ENCODE measurements at regions not wholly inside any gene's neighbourhood (a gene's known extent, or its start where the extent isn't known, plus 50 kb on each side); places are given as distances from the start of the nearest gene placed in this dataset.
A peak's percentile ranks its signal among the peaks of the same experiment; 100 is the strongest.
"Not testable (repeated sequence)": the region's sequence is repeated elsewhere in the genome, so short reads cannot be mapped to it uniquely, and the experiment has no call there.

- H3K27ac Mint-ChIP-seq, result no peak overlapping the region
- no peaks in the 10 kb centered on the region for H3K36me3 Mint-ChIP-seq
- CTCF ChIA-PET, result interaction anchor here (1.1 kb wide), 1 partner anchor 8 kb away, joined by 3 read pairs; no protein-coding TSS in a partner anchor
- no peaks in the 10 kb centered on the region for H3K4me1 Mint-ChIP-seq
- ATAC-seq (no peak), DNase-seq (no peak)
- H3K27me3 Mint-ChIP-seq, result peaks cover 12% of the 10 kb centered on the region
- H3K4me3 Mint-ChIP-seq, result no peak overlapping the region
- H3K9me3 Mint-ChIP-seq (ENCODE audit: low read depth), result no peaks in the 10 kb centered on the region
Observed at GRCh38 chr3:67104388-67104787, 106.3 kb downstream of the KBTBD8 start.

GRCh38 chr3:67106874-67107273 lies 108.8 kb downstream of the KBTBD8 start:
- Mint-ChIP-seq H3K27me3 (peaks cover 7% of the 10 kb centered on the region), H3K9me3 (ENCODE audit: low read depth) (no peaks in the 10 kb centered on the region), H3K4me3 (no peak overlapping the region), H3K27ac (no peak overlapping the region), H3K4me1 (no peaks in the 10 kb centered on the region), H3K36me3 (no peaks in the 10 kb centered on the region)
- CTCF ChIA-PET, result interaction anchor here (1.7 kb wide), 1 partner anchor 135 kb away, joined by 6 read pairs; no protein-coding TSS in a partner anchor
- ATAC-seq (no peak), DNase-seq (no peak)

DNA sequence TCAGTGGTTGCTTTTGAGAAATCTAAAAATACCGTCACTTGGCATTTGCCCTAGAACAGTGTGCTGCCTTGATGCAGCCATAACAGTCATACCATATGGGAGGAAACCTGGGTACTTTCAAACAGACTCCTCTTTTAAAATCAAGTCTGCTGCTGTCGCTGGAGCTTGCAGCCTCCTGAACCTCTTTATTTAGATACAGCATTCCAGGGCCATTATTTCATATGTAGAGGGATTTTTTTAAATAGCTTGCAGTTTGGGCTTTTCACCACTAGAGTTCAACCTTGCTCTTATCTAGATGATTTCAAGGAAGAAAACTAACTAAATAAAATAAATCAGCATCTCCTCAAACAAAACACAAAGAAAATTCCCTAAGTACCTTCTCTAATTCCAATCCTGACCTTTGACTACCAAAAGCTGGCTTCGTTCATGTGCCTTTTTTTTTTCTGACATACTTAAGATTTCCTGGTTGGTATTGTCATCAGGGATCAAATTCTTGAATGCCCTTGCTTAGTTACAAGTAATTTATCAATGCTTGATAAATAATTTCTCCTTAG lies 111.6 kb downstream of the KBTBD8 start:
- Mint-ChIP-seq H3K27ac (no peak overlapping the region), H3K36me3 (no peaks in the 10 kb centered on the region), H3K9me3 (ENCODE audit: low read depth) (no peaks in the 10 kb centered on the region), H3K4me1 (peaks cover 4% of the 10 kb centered on the region), H3K27me3 (peaks cover 12% of the 10 kb centered on the region), H3K4me3 (no peak overlapping the region)
- DNase-seq (no peak), ATAC-seq (no peak)
- CTCF ChIA-PET, result interaction anchor here (0.8 to 1.8 kb wide), 6 partner anchors 10 to 1784 kb away, joined by 3 to 16 read pairs (median 3); no protein-coding TSS in a partner anchor

DNA sequence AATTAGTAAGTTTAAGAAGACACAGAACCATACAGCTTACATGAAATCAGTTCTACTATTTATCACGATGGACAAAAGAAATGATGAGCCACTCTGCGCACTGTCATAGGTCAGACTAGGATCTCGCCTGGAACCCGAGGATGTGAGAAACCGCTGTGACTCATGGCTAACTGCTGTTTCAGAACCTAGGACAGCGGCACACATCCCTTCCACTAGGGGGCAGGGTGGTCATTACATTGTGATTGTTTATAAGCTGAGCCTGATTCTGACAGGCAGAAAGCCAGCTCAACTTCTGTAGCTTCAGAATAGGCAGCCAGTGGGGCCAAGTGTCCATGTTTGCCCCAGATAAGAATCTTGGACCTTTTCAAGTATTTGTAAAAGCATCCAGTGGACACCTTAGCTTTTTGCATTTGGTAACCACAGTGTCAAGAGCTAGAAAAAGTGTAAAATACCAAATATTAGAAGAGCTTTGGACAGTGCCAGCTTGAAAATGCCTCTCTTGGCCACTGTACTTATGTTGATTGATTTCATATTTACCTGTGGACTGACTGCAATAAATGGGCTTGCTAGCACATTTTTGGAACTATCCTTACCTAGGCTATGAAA lies 115.8 kb downstream of the KBTBD8 start:
- H3K9me3 Mint-ChIP-seq (ENCODE audit: low read depth), result no peaks in the 10 kb centered on the region
- ATAC-seq (peak; percentile 91), DNase-seq (peak; percentile 88)
- no peak overlapping the region for H3K4me3 Mint-ChIP-seq
- H3K4me1 Mint-ChIP-seq, result peaks cover 4% of the 10 kb centered on the region
- CTCF ChIA-PET, result interaction anchor here (0.6 to 2.7 kb wide), 24 partner anchors 10 to 1780 kb away, joined by 3 to 32 read pairs (median 4); no protein-coding TSS in a partner anchor
- peaks cover 16% of the 10 kb centered on the region for H3K27me3 Mint-ChIP-seq
- H3K27ac Mint-ChIP-seq, result no peak overlapping the region
- H3K36me3 Mint-ChIP-seq, result no peaks in the 10 kb centered on the region

GRCh38 chr3:67118122-67118521 lies 120.0 kb downstream of the KBTBD8 start:
- DNase-seq (no peak), ATAC-seq (no peak)
- H3K27ac Mint-ChIP-seq, result no peak overlapping the region
- CTCF ChIA-PET, result no interaction called here
- H3K9me3 Mint-ChIP-seq (ENCODE audit: low read depth), result no peaks in the 10 kb centered on the region
- no peaks in the 10 kb centered on the region for H3K36me3 Mint-ChIP-seq
- peaks cover 23% of the 10 kb centered on the region for H3K27me3 Mint-ChIP-seq
- peaks cover 4% of the 10 kb centered on the region for H3K4me1 Mint-ChIP-seq
- H3K4me3 Mint-ChIP-seq, result no peak overlapping the region

- Mint-ChIP-seq H3K4me3 (no peak overlapping the region), H3K4me1 (peaks cover 2% of the 10 kb centered on the region), H3K9me3 (ENCODE audit: low read depth) (no peaks in the 10 kb centered on the region), H3K27ac (no peak overlapping the region), H3K36me3 (no peaks in the 10 kb centered on the region), H3K27me3 (peaks cover 19% of the 10 kb centered on the region)
- CTCF ChIA-PET, result no interaction called here
- no peak for DNase-seq
- ATAC-seq, result no peak
Observed at GRCh38 chr3:67118635-67119034, 120.5 kb downstream of the KBTBD8 start.

- Mint-ChIP-seq H3K9me3 (ENCODE audit: low read depth) (no peaks in the 10 kb centered on the region), H3K27me3 (peaks cover 8% of the 10 kb centered on the region), H3K4me3 (no peak overlapping the region), H3K4me1 (no peaks in the 10 kb centered on the region), H3K36me3 (no peaks in the 10 kb centered on the region), H3K27ac (no peak overlapping the region)
- CTCF ChIA-PET, result interaction anchor here (1.2 kb wide), 1 partner anchor 10 kb away, joined by 7 read pairs; no protein-coding TSS in a partner anchor
- ATAC-seq (no peak), DNase-seq (no peak)
Observed at GRCh38 chr3:67123914-67124313, 125.8 kb downstream of the KBTBD8 start.

DNA sequence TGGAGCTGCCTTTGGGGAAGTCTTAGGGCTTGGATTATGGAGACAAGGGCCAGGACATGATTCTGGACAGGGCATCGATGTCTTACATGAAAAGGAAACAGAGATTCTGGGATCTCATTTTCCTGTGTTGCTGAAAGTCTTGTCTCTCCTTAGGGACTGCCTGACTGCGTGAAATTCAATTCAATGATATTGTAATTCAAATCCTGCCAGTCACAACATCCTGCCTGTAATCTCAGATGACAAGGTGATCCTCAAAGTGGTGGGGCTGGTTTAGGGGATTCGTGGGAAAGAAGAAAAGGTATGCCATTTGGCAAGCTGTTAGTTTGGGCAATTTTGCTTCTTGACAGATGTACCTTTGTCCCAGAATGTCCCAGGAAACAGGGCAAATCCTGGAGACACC lies 129.1 kb downstream of the KBTBD8 start:
- DNase-seq (no peak), ATAC-seq (no peak)
- CTCF ChIA-PET, result no interaction called here
- Mint-ChIP-seq H3K36me3 (no peaks in the 10 kb centered on the region), H3K27me3 (peaks cover 10% of the 10 kb centered on the region), H3K4me3 (no peak overlapping the region), H3K4me1 (no peaks in the 10 kb centered on the region), H3K27ac (no peak overlapping the region), H3K9me3 (ENCODE audit: low read depth) (no peaks in the 10 kb centered on the region)

DNA sequence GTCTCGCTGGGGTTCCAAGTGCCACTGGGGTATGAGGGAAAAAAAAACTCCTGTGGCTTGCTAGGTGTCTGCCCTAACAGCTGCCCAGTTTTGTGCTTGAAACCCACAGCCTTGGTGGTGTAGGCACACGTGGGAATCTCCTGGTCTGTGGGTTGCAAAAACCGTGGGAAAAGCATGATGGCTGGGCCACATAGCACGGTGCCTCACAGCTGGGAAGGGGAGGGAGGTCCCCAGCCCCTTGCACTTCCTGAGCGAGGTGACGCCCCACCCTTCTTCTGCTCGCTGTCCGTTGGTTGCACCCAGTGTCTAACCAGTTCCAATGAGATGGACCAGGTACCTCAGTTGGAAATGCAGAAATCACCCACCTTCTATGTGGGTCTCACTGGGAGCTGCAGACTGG lies 144.3 kb downstream of the KBTBD8 start:
- Mint-ChIP-seq H3K27ac (no peak overlapping the region), H3K36me3 (no peaks in the 10 kb centered on the region), H3K27me3 (no peaks in the 10 kb centered on the region), H3K9me3 (ENCODE audit: low read depth) (peaks cover 10% of the 10 kb centered on the region), H3K4me3 (no peak overlapping the region), H3K4me1 (no peaks in the 10 kb centered on the region)
- ATAC-seq (no peak), DNase-seq (no peak)
- CTCF ChIA-PET, result no interaction called here

GRCh38 chr3:67145738-67146137 lies 147.6 kb downstream of the KBTBD8 start:
- no peak for DNase-seq
- Mint-ChIP-seq H3K36me3 (no peaks in the 10 kb centered on the region), H3K9me3 (ENCODE audit: low read depth) (peaks cover 4% of the 10 kb centered on the region), H3K4me1 (no peaks in the 10 kb centered on the region), H3K4me3 (no peak overlapping the region), H3K27me3 (no peaks in the 10 kb centered on the region), H3K27ac (no peak overlapping the region)
- CTCF ChIA-PET, result no interaction called here
- no peak for ATAC-seq

- H3K4me1 Mint-ChIP-seq, result no peaks in the 10 kb centered on the region
- CTCF ChIA-PET, result no interaction called here
- peaks cover 2% of the 10 kb centered on the region for H3K9me3 Mint-ChIP-seq (ENCODE audit: low read depth)
- H3K27ac Mint-ChIP-seq, result no peak overlapping the region
- H3K4me3 Mint-ChIP-seq, result no peak overlapping the region
- DNase-seq (no peak), ATAC-seq (no peak)
- no peaks in the 10 kb centered on the region for H3K27me3 Mint-ChIP-seq
- no peaks in the 10 kb centered on the region for H3K36me3 Mint-ChIP-seq
Observed at GRCh38 chr3:67154429-67154828, 156.3 kb downstream of the KBTBD8 start.

DNA sequence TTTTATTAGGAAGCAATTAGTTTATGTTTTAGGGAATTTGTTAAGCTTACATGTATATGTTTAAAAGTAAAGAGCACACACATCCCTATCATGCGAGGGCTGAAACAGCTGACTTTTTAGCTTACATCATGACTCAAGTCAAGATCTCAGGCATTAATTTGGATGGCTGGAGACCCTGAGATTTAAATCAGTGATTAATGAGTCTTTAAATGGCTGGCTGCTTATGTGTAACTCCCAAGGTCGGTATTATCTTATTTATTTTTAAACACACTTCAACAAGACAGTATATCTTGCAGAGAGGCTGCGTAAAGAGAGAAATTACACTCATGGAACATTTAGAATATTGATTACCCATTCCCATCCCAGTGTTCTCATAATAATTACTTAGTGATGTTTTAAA lies 169.4 kb downstream of the KBTBD8 start:
- Mint-ChIP-seq H3K27ac (no peak overlapping the region), H3K9me3 (ENCODE audit: low read depth) (no peaks in the 10 kb centered on the region), H3K4me3 (no peak overlapping the region), H3K36me3 (no peaks in the 10 kb centered on the region), H3K27me3 (peaks cover 3% of the 10 kb centered on the region), H3K4me1 (no peaks in the 10 kb centered on the region)
- CTCF ChIA-PET, result no interaction called here
- ATAC-seq, result no peak
- DNase-seq, result no peak

DNA sequence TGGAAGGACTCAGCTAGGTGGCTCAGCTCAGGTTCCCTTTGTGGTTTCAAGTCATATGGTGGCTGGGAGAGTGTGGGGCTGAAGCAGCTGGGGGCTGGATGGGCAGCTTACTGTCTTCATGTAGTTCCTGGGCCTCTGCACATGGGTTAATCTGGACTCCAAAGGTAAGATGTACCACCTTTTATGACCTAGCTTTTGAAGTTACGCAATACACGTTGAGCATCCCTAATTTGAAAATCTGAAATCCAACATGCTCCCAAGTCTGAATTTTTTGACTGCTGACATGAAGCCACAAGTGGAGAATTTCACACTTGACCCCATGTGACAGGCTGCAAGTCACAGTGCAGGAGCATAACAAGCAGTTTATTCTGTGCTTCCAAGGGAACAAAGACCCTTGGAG lies 173.7 kb downstream of the KBTBD8 start:
- H3K4me3 Mint-ChIP-seq, result no peak overlapping the region
- no peaks in the 10 kb centered on the region for H3K36me3 Mint-ChIP-seq
- no peaks in the 10 kb centered on the region for H3K4me1 Mint-ChIP-seq
- no peak overlapping the region for H3K27ac Mint-ChIP-seq
- DNase-seq (no peak), ATAC-seq (no peak)
- CTCF ChIA-PET, result no interaction called here
- H3K27me3 Mint-ChIP-seq, result peaks cover 3% of the 10 kb centered on the region
- H3K9me3 Mint-ChIP-seq (ENCODE audit: low read depth), result no peaks in the 10 kb centered on the region

DNA sequence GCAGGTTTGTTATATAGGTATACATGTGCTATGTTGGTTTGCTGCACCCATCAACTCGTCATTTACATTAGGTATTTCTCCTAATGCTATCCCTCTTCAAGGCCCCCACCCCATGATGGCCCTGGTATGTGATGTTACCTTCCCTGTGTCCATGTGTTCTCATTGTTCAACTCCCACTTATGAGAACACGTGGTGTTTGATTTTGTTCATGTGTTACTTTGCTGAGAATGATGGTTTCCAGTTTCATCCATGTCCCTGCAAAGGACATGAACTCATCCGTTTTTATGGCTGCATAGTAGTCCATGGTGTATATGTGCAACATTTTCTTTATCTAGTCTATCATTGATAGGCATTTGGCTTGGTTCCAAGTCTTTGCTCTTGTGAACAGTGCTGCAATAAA lies 175.0 kb downstream of the KBTBD8 start:
- H3K27me3 Mint-ChIP-seq; H3K36me3 Mint-ChIP-seq; ATAC-seq; H3K9me3 Mint-ChIP-seq (ENCODE audit: low read depth); CTCF ChIA-PET; H3K4me3 Mint-ChIP-seq; H3K4me1 Mint-ChIP-seq; H3K27ac Mint-ChIP-seq; DNase-seq: not testable (repeated sequence)
